ENCODE measurements at regions not wholly inside any gene's neighbourhood (a gene's known extent, or its start where the extent isn't known, plus 50 kb on each side); places are given as distances from the start of the nearest gene placed in this dataset.
A peak's percentile ranks its signal among the peaks of the same experiment; 100 is the strongest.

DNA sequence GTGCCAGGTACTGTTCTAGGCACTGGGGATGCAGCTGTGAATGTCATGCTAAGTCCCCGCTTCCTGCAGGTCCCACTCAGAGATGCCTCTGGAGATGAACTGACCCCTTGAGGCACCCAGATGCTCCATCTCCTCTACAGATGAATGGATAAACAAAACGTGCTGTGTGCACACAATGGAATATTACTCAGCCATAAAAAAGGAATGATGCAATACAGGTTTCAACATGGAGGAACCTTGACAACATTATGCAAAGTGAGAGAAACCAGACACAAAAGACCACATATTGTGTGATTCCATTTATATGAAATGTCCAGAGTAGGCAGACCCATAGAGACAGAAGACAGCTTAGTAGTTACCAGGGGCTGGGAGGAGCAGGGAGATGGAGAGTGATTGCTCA is 320.1 kb upstream of the DIO3 start (continued):
- TF ChIP-seq, protein P1, sequence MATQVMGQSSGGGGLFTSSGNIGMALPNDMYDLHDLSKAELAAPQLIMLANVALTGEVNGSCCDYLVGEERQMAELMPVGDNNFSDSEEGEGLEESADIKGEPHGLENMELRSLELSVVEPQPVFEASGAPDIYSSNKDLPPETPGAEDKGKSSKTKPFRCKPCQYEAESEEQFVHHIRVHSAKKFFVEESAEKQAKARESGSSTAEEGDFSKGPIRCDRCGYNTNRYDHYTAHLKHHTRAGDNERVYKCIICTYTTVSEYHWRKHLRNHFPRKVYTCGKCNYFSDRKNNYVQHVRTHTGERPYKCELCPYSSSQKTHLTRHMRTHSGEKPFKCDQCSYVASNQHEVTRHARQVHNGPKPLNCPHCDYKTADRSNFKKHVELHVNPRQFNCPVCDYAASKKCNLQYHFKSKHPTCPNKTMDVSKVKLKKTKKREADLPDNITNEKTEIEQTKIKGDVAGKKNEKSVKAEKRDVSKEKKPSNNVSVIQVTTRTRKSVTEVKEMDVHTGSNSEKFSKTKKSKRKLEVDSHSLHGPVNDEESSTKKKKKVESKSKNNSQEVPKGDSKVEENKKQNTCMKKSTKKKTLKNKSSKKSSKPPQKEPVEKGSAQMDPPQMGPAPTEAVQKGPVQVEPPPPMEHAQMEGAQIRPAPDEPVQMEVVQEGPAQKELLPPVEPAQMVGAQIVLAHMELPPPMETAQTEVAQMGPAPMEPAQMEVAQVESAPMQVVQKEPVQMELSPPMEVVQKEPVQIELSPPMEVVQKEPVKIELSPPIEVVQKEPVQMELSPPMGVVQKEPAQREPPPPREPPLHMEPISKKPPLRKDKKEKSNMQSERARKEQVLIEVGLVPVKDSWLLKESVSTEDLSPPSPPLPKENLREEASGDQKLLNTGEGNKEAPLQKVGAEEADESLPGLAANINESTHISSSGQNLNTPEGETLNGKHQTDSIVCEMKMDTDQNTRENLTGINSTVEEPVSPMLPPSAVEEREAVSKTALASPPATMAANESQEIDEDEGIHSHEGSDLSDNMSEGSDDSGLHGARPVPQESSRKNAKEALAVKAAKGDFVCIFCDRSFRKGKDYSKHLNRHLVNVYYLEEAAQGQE (IDR thresholded peaks at IDR 0.05; ENCODE audit: unreplicated experiment) = no peak

DNA sequence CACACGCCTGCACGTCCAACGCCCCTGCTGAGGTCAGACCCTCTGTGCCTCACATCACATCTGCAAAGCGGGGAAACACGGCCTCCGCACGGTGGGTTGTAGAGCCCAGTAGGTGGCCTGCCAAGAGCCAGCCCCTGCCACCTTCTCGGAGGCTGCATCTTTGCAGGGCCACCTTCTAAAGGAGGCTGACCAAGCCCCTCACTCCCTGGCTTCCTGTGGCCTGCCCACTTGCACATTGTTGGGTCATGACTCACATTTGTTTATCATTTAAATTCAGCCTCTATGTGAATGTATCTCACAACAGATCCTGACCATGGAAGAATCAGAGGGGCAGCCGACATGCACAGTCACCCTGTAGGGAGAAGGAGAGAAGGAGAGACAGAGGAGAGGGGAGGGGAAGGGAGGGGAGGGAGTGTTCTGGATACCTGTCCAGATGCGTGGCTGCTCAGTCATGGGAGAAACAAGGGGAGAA is 319.5 kb upstream of the DIO3 start:
- Histone ChIP-seq H2AFZ (no peak overlapping the region), H3K27me3 (ENCODE audit: insufficient read depth) (no peaks in the 10 kb centered on the region), H3K79me2 (replicated peaks; ENCODE audit: insufficient read depth) (no peaks in the 10 kb centered on the region), H3K4me3 (no peak overlapping the region), H3K27ac (ENCODE audit: low read depth) (no peak overlapping the region), H3F3A (replicated peaks; ENCODE audit: low read depth) (no peaks in the 10 kb centered on the region), H3K4me2 (no peak overlapping the region), H3K36me3 (ENCODE audit: insufficient read depth) (no peaks in the 10 kb centered on the region), H4K20me1 (replicated peaks; ENCODE audit: insufficient read depth) (no peaks in the 10 kb centered on the region), H3K9me2 (ENCODE audit: insufficient read depth) (no peaks in the 10 kb centered on the region), H3K4me1 (ENCODE audit: insufficient read depth) (no peaks in the 10 kb centered on the region)
- H3K4me3 Mint-ChIP-seq = no peak overlapping the region
- no peak overlapping the region for H3K27ac Mint-ChIP-seq
- ATAC-seq (peak; percentile 45; the same call in 2 of the 3 replicates), DNase-seq (ENCODE audit: low spot score) (peak; percentile 21)
- no peaks in the 10 kb centered on the region for H3K36me3 Mint-ChIP-seq (ENCODE audit: low read depth)
- peaks cover 7% of the 10 kb centered on the region; the same call in 2 of the 3 replicates for H3K4me1 Mint-ChIP-seq
- H3K9me3 Mint-ChIP-seq = no peaks in the 10 kb centered on the region; the same call in 2 of the 3 replicates
- H3K27me3 Mint-ChIP-seq (ENCODE audit: insufficient read depth, low read depth, poor library complexity) = peaks cover 4% of the 10 kb centered on the region
- no peak for TF ChIP-seq JUNB (IDR thresholded peaks at IDR 0.05; ENCODE audit: unreplicated experiment)
- no peak for TF ChIP-seq EZH2 (IDR thresholded peaks at IDR 0.05; ENCODE audit: low read depth, unreplicated experiment)
- no peak for TF ChIP-seq POLR2AphosphoS5 (IDR thresholded peaks at IDR 0.05; ENCODE audit: low read depth)
- TF ChIP-seq, protein P2, sequence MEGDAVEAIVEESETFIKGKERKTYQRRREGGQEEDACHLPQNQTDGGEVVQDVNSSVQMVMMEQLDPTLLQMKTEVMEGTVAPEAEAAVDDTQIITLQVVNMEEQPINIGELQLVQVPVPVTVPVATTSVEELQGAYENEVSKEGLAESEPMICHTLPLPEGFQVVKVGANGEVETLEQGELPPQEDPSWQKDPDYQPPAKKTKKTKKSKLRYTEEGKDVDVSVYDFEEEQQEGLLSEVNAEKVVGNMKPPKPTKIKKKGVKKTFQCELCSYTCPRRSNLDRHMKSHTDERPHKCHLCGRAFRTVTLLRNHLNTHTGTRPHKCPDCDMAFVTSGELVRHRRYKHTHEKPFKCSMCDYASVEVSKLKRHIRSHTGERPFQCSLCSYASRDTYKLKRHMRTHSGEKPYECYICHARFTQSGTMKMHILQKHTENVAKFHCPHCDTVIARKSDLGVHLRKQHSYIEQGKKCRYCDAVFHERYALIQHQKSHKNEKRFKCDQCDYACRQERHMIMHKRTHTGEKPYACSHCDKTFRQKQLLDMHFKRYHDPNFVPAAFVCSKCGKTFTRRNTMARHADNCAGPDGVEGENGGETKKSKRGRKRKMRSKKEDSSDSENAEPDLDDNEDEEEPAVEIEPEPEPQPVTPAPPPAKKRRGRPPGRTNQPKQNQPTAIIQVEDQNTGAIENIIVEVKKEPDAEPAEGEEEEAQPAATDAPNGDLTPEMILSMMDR (conservative IDR thresholded peaks at IDR 0.05; ENCODE audit: low read depth in 2 of 2) = no peak
- no peak for TF ChIP-seq ZNF331 (CRISPR knock-in tag; IDR thresholded peaks at IDR 0.05; ENCODE audit: low read depth)
- TF ChIP-seq, protein P1 (IDR thresholded peaks at IDR 0.05; ENCODE audit: unreplicated experiment) = no peak
- TF ChIP-seq CREB1 (CRISPR knock-in tag; IDR thresholded peaks at IDR 0.05; ENCODE audit: low read depth) = no peak
- TF ChIP-seq, protein P3, sequence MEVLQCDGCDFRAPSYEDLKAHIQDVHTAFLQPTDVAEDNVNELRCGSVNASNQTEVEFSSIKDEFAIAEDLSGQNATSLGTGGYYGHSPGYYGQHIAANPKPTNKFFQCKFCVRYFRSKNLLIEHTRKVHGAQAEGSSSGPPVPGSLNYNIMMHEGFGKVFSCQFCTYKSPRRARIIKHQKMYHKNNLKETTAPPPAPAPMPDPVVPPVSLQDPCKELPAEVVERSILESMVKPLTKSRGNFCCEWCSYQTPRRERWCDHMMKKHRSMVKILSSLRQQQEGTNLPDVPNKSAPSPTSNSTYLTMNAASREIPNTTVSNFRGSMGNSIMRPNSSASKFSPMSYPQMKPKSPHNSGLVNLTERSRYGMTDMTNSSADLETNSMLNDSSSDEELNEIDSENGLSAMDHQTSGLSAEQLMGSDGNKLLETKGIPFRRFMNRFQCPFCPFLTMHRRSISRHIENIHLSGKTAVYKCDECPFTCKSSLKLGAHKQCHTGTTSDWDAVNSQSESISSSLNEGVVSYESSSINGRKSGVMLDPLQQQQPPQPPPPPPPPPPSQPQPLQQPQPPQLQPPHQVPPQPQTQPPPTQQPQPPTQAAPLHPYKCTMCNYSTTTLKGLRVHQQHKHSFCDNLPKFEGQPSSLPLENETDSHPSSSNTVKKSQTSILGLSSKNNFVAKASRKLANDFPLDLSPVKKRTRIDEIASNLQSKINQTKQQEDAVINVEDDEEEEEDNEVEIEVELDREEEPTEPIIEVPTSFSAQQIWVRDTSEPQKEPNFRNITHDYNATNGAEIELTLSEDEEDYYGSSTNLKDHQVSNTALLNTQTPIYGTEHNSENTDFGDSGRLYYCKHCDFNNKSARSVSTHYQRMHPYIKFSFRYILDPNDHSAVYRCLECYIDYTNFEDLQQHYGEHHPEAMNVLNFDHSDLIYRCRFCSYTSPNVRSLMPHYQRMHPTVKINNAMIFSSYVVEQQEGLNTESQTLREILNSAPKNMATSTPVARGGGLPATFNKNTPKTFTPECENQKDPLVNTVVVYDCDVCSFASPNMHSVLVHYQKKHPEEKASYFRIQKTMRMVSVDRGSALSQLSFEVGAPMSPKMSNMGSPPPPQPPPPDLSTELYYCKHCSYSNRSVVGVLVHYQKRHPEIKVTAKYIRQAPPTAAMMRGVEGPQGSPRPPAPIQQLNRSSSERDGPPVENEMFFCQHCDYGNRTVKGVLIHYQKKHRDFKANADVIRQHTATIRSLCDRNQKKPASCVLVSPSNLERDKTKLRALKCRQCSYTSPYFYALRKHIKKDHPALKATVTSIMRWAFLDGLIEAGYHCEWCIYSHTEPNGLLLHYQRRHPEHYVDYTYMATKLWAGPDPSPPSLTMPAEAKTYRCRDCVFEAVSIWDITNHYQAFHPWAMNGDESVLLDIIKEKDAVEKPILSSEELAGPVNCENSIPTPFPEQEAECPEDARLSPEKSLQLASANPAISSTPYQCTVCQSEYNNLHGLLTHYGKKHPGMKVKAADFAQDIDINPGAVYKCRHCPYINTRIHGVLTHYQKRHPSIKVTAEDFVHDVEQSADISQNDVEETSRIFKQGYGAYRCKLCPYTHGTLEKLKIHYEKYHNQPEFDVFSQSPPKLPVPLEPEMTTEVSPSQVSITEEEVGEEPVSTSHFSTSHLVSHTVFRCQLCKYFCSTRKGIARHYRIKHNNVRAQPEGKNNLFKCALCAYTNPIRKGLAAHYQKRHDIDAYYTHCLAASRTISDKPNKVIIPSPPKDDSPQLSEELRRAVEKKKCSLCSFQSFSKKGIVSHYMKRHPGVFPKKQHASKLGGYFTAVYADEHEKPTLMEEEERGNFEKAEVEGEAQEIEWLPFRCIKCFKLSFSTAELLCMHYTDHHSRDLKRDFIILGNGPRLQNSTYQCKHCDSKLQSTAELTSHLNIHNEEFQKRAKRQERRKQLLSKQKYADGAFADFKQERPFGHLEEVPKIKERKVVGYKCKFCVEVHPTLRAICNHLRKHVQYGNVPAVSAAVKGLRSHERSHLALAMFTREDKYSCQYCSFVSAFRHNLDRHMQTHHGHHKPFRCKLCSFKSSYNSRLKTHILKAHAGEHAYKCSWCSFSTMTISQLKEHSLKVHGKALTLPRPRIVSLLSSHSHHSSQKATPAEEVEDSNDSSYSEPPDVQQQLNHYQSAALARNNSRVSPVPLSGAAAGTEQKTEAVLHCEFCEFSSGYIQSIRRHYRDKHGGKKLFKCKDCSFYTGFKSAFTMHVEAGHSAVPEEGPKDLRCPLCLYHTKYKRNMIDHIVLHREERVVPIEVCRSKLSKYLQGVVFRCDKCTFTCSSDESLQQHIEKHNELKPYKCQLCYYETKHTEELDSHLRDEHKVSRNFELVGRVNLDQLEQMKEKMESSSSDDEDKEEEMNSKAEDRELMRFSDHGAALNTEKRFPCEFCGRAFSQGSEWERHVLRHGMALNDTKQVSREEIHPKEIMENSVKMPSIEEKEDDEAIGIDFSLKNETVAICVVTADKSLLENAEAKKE (CRISPR knock-in tag; IDR thresholded peaks at IDR 0.05) = no peak
- TF ChIP-seq ZNF114 (CRISPR knock-in tag; IDR thresholded peaks at IDR 0.05) = no peak
- TF ChIP-seq EZH2phosphoT487 (IDR thresholded peaks at IDR 0.05; ENCODE audit: unreplicated experiment) = no peak
